ENCODE measurements at regions not wholly inside any gene's neighbourhood (a gene's known extent, or its start where the extent isn't known, plus 50 kb on each side); places are given as distances from the start of the nearest gene placed in this dataset.

DNA sequence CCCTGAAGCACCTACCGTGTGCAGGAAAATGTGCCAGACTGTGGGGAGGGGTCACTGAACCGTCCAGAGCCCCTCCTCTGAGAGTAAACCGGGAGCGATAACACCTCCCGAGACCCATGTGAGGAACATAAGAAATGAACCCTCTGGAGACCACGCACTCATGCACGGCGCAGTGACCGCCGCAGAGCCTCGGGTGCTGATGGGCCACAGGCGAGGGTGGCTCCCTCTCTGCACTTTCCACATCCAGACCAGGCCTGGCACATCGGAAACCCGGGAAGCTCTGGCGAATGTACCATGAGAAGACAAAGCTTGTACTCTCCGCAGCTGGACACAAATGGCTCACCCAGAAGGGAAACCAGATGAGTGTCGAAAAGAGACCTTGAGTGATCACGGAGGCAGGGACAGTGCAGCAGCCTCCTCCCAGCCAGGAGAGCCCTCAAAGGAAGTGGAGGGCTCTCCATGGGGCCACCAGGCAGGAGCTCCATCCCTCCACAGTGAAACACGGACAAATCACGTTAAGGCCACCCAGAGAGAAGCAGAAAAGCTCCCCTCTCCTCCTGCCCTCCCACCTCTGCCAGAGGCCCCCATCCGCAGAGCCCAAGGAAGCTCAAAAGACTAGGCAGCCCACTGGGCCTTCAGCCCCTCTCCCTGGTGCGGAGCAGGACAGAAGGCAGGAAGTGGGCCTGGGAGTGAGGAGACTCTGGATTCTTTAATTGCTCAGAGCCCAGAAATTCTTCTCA lies 178.1 kb upstream of the PPP2R2D start:
- Mint-ChIP-seq H3K36me3 (ENCODE audit: unreplicated experiment) (no peaks in the 10 kb centered on the region), H3K27ac (ENCODE audit: unreplicated experiment) (no peak overlapping the region), H3K4me1 (ENCODE audit: unreplicated experiment) (no peaks in the 10 kb centered on the region), H3K9me3 (ENCODE audit: unreplicated experiment) (peaks cover 31% of the 10 kb centered on the region), H3K27me3 (ENCODE audit: unreplicated experiment) (no peaks in the 10 kb centered on the region), H3K4me3 (ENCODE audit: unreplicated experiment) (no peak overlapping the region)
- TF ChIP-seq, protein P1, sequence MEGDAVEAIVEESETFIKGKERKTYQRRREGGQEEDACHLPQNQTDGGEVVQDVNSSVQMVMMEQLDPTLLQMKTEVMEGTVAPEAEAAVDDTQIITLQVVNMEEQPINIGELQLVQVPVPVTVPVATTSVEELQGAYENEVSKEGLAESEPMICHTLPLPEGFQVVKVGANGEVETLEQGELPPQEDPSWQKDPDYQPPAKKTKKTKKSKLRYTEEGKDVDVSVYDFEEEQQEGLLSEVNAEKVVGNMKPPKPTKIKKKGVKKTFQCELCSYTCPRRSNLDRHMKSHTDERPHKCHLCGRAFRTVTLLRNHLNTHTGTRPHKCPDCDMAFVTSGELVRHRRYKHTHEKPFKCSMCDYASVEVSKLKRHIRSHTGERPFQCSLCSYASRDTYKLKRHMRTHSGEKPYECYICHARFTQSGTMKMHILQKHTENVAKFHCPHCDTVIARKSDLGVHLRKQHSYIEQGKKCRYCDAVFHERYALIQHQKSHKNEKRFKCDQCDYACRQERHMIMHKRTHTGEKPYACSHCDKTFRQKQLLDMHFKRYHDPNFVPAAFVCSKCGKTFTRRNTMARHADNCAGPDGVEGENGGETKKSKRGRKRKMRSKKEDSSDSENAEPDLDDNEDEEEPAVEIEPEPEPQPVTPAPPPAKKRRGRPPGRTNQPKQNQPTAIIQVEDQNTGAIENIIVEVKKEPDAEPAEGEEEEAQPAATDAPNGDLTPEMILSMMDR (IDR thresholded peaks at IDR 0.05), result no peak
- DNase-seq (ENCODE audit: extremely low spot score, unreplicated experiment), result peak; percentile 74

DNA sequence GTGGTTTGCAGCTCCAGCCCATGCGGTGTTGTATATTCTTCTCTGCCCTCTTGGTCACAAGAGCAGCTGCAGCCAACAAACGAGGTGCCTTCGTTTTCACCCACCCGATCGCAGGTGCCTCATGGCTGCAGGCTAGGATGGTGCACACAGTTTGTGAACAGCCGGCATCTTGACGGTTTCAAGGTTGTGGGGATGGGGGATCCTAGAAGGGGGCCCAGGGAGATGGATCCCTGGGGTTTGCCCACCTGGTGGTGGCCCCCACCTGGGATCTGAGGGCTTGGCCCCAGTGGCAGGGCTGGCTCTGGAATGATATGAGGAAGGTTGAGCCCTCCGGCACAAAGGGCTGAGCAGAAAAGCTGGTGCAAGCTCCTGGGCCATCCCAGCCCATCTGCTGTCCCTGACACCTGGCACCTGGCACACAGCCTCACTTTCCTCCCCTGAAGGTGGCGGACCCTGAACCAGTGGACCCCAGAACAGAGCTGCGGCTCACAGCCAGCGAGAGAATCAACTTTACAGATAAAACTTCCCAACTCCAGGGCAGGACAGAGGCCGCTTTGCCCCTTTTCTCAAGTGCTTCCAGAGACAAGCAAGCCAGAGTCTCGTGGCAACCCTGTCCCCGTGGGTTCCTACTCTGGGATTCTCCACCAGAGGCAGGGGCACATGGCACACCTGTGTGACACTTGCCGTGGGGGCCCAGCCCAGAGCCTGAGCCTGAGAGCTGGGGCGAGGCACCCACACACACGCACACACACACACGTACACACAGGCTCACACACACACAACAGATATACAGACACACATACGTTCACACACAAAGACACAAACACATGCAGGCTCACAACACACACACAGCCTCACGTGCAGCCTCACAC lies 177.3 kb upstream of the PPP2R2D start:
- peaks cover 27% of the 10 kb centered on the region for H3K9me3 Mint-ChIP-seq (ENCODE audit: unreplicated experiment)
- TF ChIP-seq, protein P1 (IDR thresholded peaks at IDR 0.05), result no peak
- H3K27ac Mint-ChIP-seq (ENCODE audit: unreplicated experiment), result no peak overlapping the region
- no peaks in the 10 kb centered on the region for H3K27me3 Mint-ChIP-seq (ENCODE audit: unreplicated experiment)
- peak; percentile 79 for DNase-seq (ENCODE audit: extremely low spot score, unreplicated experiment)
- H3K36me3 Mint-ChIP-seq (ENCODE audit: unreplicated experiment), result no peaks in the 10 kb centered on the region
- no peaks in the 10 kb centered on the region for H3K4me1 Mint-ChIP-seq (ENCODE audit: unreplicated experiment)
- H3K4me3 Mint-ChIP-seq (ENCODE audit: unreplicated experiment), result no peak overlapping the region

DNA sequence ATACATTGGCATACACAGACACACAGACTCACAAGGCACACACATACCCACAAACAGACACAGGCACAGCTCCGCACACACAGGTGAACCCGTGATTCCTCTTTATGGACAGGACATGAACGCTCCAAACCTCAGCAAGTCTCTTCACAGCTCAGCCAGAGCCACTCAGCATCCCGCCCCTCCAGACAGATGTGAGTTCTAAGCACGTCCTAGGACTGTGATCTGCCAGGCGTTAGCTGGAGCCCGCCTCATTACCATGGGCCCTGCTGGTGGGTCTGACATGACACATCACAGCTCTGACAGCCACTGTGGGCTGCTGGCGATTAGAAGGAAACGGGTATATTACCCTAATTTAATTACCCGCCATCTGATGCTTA lies 176.7 kb upstream of the PPP2R2D start:
- DNase-seq (ENCODE audit: extremely low spot score, unreplicated experiment), result no peak
- TF ChIP-seq, protein P1 (IDR thresholded peaks at IDR 0.05), result no peak
- H3K4me1 Mint-ChIP-seq (ENCODE audit: unreplicated experiment), result no peaks in the 10 kb centered on the region
- no peaks in the 10 kb centered on the region for H3K27me3 Mint-ChIP-seq (ENCODE audit: unreplicated experiment)
- H3K4me3 Mint-ChIP-seq (ENCODE audit: unreplicated experiment), result no peak overlapping the region
- peaks cover 20% of the 10 kb centered on the region for H3K9me3 Mint-ChIP-seq (ENCODE audit: unreplicated experiment)
- H3K36me3 Mint-ChIP-seq (ENCODE audit: unreplicated experiment), result no peaks in the 10 kb centered on the region
- H3K27ac Mint-ChIP-seq (ENCODE audit: unreplicated experiment), result no peak overlapping the region

DNA sequence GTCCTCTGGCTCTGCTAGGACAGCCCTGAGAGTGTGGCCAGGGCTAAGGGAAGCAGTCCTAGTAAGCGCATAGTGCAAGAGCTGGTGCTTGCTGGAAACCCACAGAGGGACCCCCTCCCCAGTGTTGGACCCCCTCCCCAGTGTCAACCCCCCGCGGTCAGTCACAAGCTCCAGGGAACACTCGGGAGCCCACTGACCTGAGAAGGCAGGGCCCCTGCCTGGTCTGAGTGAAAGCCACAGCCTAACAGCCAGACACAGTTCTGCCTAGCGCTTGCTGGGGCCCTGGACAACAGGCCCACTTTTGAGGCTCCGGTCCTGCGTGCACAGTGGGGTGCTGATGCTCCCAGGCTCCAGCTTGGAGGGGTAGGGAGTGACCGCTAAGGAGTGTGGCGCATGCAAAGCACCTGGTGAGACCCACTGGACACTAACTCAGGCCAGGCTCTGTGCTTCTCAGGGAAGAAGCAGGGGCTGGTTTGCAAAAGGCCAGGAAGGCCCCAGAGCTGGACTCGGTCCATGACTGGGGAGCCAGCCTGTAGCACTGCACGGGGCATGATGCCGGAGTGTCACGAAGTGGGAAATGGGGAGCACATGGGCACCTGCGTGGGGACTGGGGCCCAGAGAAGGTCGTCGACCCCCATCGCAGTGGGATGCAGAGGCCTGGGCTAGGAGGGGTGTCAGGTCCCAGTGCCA lies 175.8 kb upstream of the PPP2R2D start:
- Mint-ChIP-seq H3K36me3 (ENCODE audit: unreplicated experiment) (no peaks in the 10 kb centered on the region), H3K9me3 (ENCODE audit: unreplicated experiment) (peaks cover 14% of the 10 kb centered on the region), H3K4me3 (ENCODE audit: unreplicated experiment) (no peak overlapping the region), H3K4me1 (ENCODE audit: unreplicated experiment) (no peaks in the 10 kb centered on the region), H3K27me3 (ENCODE audit: unreplicated experiment) (no peaks in the 10 kb centered on the region), H3K27ac (ENCODE audit: unreplicated experiment) (no peak overlapping the region)
- TF ChIP-seq, protein P1 (IDR thresholded peaks at IDR 0.05), result no peak
- DNase-seq (ENCODE audit: extremely low spot score, unreplicated experiment), result peak; percentile 82

Data from osteocyte (in vitro differentiated cells).